ENCODE measurements at regions not wholly inside any gene's neighbourhood (a gene's known extent, or its start where the extent isn't known, plus 50 kb on each side); places are given as distances from the start of the nearest gene placed in this dataset.
"Not testable (repeated sequence)": the region's sequence is repeated elsewhere in the genome, so short reads cannot be mapped to it uniquely, and the experiment has no call there.

- H2AFZ ChIP-seq (ENCODE audit: low read length), result no peak overlapping the region
- no peaks in the 10 kb centered on the region for H3K9me3 ChIP-seq (ENCODE audit: low read depth, low read length)
- no peaks in the 10 kb centered on the region for H3K4me1 ChIP-seq (ENCODE audit: insufficient read depth, low read length)
- no peaks in the 10 kb centered on the region for H3K36me3 ChIP-seq (ENCODE audit: insufficient read depth, low read length)
- TF ChIP-seq CTCF (IDR thresholded peaks at IDR 0.05; ENCODE audit: extremely low read depth, low read depth, low read length), result no peak
- no peaks in the 10 kb centered on the region for H4K20me1 ChIP-seq (ENCODE audit: insufficient read depth, low read length)
- no peaks in the 10 kb centered on the region for H3K79me2 ChIP-seq (ENCODE audit: insufficient read depth, low read length)
- no peak overlapping the region for H3K4me2 ChIP-seq (ENCODE audit: insufficient read depth, low read length)
- DNase-seq (ENCODE audit: insufficient read length, low spot score, missing footprints), result peak; percentile 76
- H3K27me3 ChIP-seq (ENCODE audit: insufficient read depth, low read length), result no peaks in the 10 kb centered on the region
- H3K4me3 ChIP-seq (ENCODE audit: insufficient read depth, low read length), result no peak overlapping the region
- H3K27ac ChIP-seq (ENCODE audit: low read depth, low read length), result no peak overlapping the region
Observed at GRCh38 chr12:118544569-118544968, 168.2 kb downstream of the SUDS3 start.

DNA sequence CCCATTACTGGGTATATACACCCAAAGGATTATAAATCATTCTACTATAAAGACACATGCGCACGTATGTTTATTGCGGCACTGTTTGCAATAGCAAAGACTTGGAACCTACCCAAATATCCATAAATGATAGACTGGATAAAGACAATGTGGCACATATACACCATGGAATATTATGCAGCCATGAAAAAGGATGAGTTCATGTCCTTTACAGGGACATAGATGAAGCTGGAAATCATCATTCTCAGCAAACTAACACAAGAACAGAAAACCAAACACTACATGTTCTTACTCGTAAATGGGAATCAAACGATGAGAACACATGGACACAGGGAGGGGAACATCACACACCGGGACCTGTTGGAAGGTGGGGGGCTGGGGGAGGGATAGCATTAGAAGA lies 171.3 kb downstream of the SUDS3 start:
- not testable (repeated sequence) for H3K27ac ChIP-seq (ENCODE audit: low read depth, low read length); H3K4me2 ChIP-seq (ENCODE audit: insufficient read depth, low read length); DNase-seq (ENCODE audit: insufficient read length, low spot score, missing footprints); H4K20me1 ChIP-seq (ENCODE audit: insufficient read depth, low read length); H3K4me3 ChIP-seq (ENCODE audit: insufficient read depth, low read length); H3K9me3 ChIP-seq (ENCODE audit: low read depth, low read length); H3K36me3 ChIP-seq (ENCODE audit: insufficient read depth, low read length); H3K4me1 ChIP-seq (ENCODE audit: insufficient read depth, low read length); H2AFZ ChIP-seq (ENCODE audit: low read length); H3K27me3 ChIP-seq (ENCODE audit: insufficient read depth, low read length); H3K79me2 ChIP-seq (ENCODE audit: insufficient read depth, low read length)

- Histone ChIP-seq H3K4me2 (ENCODE audit: insufficient read depth, low read length) (no peak overlapping the region), H3K4me1 (ENCODE audit: insufficient read depth, low read length) (no peaks in the 10 kb centered on the region), H3K4me3 (ENCODE audit: insufficient read depth, low read length) (no peak overlapping the region), H3K36me3 (ENCODE audit: insufficient read depth, low read length) (no peaks in the 10 kb centered on the region), H4K20me1 (ENCODE audit: insufficient read depth, low read length) (no peaks in the 10 kb centered on the region), H3K79me2 (ENCODE audit: insufficient read depth, low read length) (no peaks in the 10 kb centered on the region), H3K27me3 (ENCODE audit: insufficient read depth, low read length) (no peaks in the 10 kb centered on the region), H2AFZ (ENCODE audit: low read length) (no peak overlapping the region), H3K27ac (ENCODE audit: low read depth, low read length) (no peak overlapping the region), H3K9me3 (ENCODE audit: low read depth, low read length) (no peaks in the 10 kb centered on the region)
- no peak for DNase-seq (ENCODE audit: insufficient read length, low spot score, missing footprints)
- no peak for TF ChIP-seq CTCF (IDR thresholded peaks at IDR 0.05; ENCODE audit: extremely low read depth, low read depth, low read length)
Observed at GRCh38 chr12:118548887-118549509, 172.6 kb downstream of the SUDS3 start.

GRCh38 chr12:118549510-118549980 lies 173.2 kb downstream of the SUDS3 start:
- no peak overlapping the region for H3K4me2 ChIP-seq (ENCODE audit: insufficient read depth, low read length)

More at GRCh38 chr12:118549510-118549980, 173.2 kb downstream of the SUDS3 start:
- no peaks in the 10 kb centered on the region for H3K36me3 ChIP-seq (ENCODE audit: insufficient read depth, low read length)
- no peaks in the 10 kb centered on the region for H3K9me3 ChIP-seq (ENCODE audit: low read depth, low read length)
- H3K79me2 ChIP-seq (ENCODE audit: insufficient read depth, low read length), result no peaks in the 10 kb centered on the region
- no peak overlapping the region for H3K4me3 ChIP-seq (ENCODE audit: insufficient read depth, low read length)
- H2AFZ ChIP-seq (ENCODE audit: low read length), result no peak overlapping the region
- no peak overlapping the region for H3K27ac ChIP-seq (ENCODE audit: low read depth, low read length)
- no peak for TF ChIP-seq CTCF (IDR thresholded peaks at IDR 0.05; ENCODE audit: extremely low read depth, low read depth, low read length)
- no peak for DNase-seq (ENCODE audit: insufficient read length, low spot score, missing footprints)
- no peaks in the 10 kb centered on the region for H3K4me1 ChIP-seq (ENCODE audit: insufficient read depth, low read length)
- no peaks in the 10 kb centered on the region for H3K27me3 ChIP-seq (ENCODE audit: insufficient read depth, low read length)
- H4K20me1 ChIP-seq (ENCODE audit: insufficient read depth, low read length), result no peaks in the 10 kb centered on the region
